ENCODE measurements at regions not wholly inside any gene's neighbourhood (a gene's known extent, or its start where the extent isn't known, plus 50 kb on each side); places are given as distances from the start of the nearest gene placed in this dataset.

- Histone ChIP-seq H3K27me3 (ENCODE audit: control insufficient read depth in 1 of 2, insufficient read depth in 2 of 2, low read length in 2 of 2) (no peaks in the 10 kb centered on the region; a peak in 1 of 5 replicates), H4K20me1 (ENCODE audit: insufficient read depth, low read length) (no peaks in the 10 kb centered on the region), H3K4me3 (replicated peaks in 1 of 3; ENCODE audit: insufficient read depth in 1 of 3, low read depth in 2 of 3, low read length in 3 of 3) (no peak overlapping the region), H3K9ac (ENCODE audit: insufficient read depth, low read depth, low read length) (no peak overlapping the region), H2AFZ (ENCODE audit: low read length) (no peak overlapping the region), H3K79me2 (ENCODE audit: insufficient read depth, low read length) (no peaks in the 10 kb centered on the region), H3K36me3 (replicated peaks in 1 of 2; ENCODE audit: control insufficient read depth in 1 of 2, insufficient read depth in 2 of 2, low read length in 2 of 2) (no peaks in the 10 kb centered on the region), H3K4me2 (ENCODE audit: low read depth, low read length) (no peak overlapping the region), H3K9me3 (ENCODE audit: low read length) (peaks cover 10% of the 10 kb centered on the region; the same call in 1 of the 2 replicates), H3K27ac (ENCODE audit: extremely low read length, insufficient read depth, low read length) (no peak overlapping the region), H3K4me1 (ENCODE audit: insufficient read depth, low read length) (no peaks in the 10 kb centered on the region)
- FAIRE-seq (no peak), DNase-seq (ENCODE audit: low spot score) (no peak), ATAC-seq (no peak)
- ChIA-PET POLR2A (no interaction called here), CTCF (ENCODE audit: low intra/inter-chr PET ratio, low total read pairs) (no interaction called here)
- no TSS peak for BruUV-seq (replicated peaks)
- in situ Hi-C loops (cut with HindIII; ENCODE audit: extremely low pct_ligation_motif_present, low pct_unique_long_range_greater_than_20kb) (no loop called here), intact Hi-C loops (cut with micrococcal nuclease; ENCODE audit: unreplicated experiment) (no loop called here)
- 0% methylated on average over 2 of the region's 2 CpGs for WGBS (ENCODE audit: low lambda C conversion rate)
- TF ChIP-seq TEAD3 (CRISPR knock-in tag; optimal IDR thresholded peaks at IDR 0.05; ENCODE audit: borderline replicate concordance) (no peak), ZNF883 (CRISPR knock-in tag; IDR thresholded peaks at IDR 0.05; ENCODE audit: not compliant biosample characterization) (no peak), ZNF205 (CRISPR knock-in tag; IDR thresholded peaks at IDR 0.05) (no peak), NFIB (CRISPR knock-in tag; IDR thresholded peaks at IDR 0.05; ENCODE audit: borderline replicate concordance) (no peak), CBX1 (IDR thresholded peaks at IDR 0.05; ENCODE audit: low read depth) (no peak), ZNF326 (CRISPR knock-in tag; IDR thresholded peaks at IDR 0.05; ENCODE audit: borderline replicate concordance) (no peak), ZFP1 (CRISPR knock-in tag; IDR thresholded peaks at IDR 0.05) (no peak), CREB1 (IDR thresholded peaks at IDR 0.05) (no peak), CREB1 (CRISPR knock-in tag; IDR thresholded peaks at IDR 0.05) (no peak)
- TF ChIP-seq, protein P1, sequence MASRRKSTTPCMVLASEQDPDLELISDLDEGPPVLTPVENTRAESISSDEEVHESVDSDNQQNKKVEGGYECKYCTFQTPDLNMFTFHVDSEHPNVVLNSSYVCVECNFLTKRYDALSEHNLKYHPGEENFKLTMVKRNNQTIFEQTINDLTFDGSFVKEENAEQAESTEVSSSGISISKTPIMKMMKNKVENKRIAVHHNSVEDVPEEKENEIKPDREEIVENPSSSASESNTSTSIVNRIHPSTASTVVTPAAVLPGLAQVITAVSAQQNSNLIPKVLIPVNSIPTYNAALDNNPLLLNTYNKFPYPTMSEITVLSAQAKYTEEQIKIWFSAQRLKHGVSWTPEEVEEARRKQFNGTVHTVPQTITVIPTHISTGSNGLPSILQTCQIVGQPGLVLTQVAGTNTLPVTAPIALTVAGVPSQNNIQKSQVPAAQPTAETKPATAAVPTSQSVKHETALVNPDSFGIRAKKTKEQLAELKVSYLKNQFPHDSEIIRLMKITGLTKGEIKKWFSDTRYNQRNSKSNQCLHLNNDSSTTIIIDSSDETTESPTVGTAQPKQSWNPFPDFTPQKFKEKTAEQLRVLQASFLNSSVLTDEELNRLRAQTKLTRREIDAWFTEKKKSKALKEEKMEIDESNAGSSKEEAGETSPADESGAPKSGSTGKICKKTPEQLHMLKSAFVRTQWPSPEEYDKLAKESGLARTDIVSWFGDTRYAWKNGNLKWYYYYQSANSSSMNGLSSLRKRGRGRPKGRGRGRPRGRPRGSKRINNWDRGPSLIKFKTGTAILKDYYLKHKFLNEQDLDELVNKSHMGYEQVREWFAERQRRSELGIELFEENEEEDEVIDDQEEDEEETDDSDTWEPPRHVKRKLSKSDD (CRISPR knock-in tag; IDR thresholded peaks at IDR 0.05; ENCODE audit: low read depth): no peak
These were observed 274.4 kb downstream of the NFKBIZ start for GRCh38 chr3:102123590-102124190.
